ENCODE measurements at regions not wholly inside any gene's neighbourhood (a gene's known extent, or its start where the extent isn't known, plus 50 kb on each side); places are given as distances from the start of the nearest gene placed in this dataset.

DNA sequence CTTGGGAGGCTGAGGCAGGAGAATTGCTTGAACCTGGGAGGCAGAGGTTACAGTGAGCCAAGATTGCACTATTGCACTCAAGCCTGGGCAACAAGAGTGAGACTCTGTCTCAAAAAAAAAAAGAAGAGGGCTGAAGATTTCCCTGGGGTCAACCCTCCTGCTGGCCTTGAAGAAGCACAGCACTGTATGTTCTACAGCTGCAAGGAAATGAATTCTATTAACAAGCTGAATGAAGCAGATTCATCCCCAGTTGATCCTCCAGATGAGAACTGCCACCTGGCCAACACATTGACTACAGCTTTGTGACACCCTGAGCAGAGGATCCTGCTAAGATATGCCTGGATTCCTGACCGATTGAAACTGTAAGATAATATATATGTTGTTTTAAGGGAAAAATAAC, 129.5 kb downstream of the ADSS2 start:
- DNase-seq (ENCODE audit: low spot score): no peak
- TF ChIP-seq, protein P1, sequence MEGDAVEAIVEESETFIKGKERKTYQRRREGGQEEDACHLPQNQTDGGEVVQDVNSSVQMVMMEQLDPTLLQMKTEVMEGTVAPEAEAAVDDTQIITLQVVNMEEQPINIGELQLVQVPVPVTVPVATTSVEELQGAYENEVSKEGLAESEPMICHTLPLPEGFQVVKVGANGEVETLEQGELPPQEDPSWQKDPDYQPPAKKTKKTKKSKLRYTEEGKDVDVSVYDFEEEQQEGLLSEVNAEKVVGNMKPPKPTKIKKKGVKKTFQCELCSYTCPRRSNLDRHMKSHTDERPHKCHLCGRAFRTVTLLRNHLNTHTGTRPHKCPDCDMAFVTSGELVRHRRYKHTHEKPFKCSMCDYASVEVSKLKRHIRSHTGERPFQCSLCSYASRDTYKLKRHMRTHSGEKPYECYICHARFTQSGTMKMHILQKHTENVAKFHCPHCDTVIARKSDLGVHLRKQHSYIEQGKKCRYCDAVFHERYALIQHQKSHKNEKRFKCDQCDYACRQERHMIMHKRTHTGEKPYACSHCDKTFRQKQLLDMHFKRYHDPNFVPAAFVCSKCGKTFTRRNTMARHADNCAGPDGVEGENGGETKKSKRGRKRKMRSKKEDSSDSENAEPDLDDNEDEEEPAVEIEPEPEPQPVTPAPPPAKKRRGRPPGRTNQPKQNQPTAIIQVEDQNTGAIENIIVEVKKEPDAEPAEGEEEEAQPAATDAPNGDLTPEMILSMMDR (IDR thresholded peaks at IDR 0.05; ENCODE audit: extremely low read depth, missing control alignments): no peak

- TF ChIP-seq, protein P1 (IDR thresholded peaks at IDR 0.05; ENCODE audit: extremely low read depth, missing control alignments): no peak
- DNase-seq (ENCODE audit: low spot score): no peak
Observed at GRCh38 chr1:244322791-244323521, 128.8 kb downstream of the ADSS2 start.

- TF ChIP-seq, protein P1 (IDR thresholded peaks at IDR 0.05; ENCODE audit: extremely low read depth, missing control alignments): no peak
Observed at GRCh38 chr1:244324176-244324883, 127.4 kb downstream of the ADSS2 start.

GRCh38 chr1:244325056-244325758, 126.5 kb downstream of the ADSS2 start:
- DNase-seq (ENCODE audit: low spot score): no peak
- TF ChIP-seq, protein P1 (IDR thresholded peaks at IDR 0.05; ENCODE audit: extremely low read depth, missing control alignments): no peak

More at GRCh38 chr1:244324176-244324883, 127.4 kb downstream of the ADSS2 start:
- DNase-seq (ENCODE audit: low spot score): no peak

- TF ChIP-seq, protein P1 (IDR thresholded peaks at IDR 0.05; ENCODE audit: extremely low read depth, missing control alignments): no peak
- DNase-seq (ENCODE audit: low spot score): no peak
Observed at GRCh38 chr1:244326757-244327156, 125.0 kb downstream of the ADSS2 start.

- TF ChIP-seq, protein P1 (IDR thresholded peaks at IDR 0.05; ENCODE audit: extremely low read depth, missing control alignments): no peak
- no peak for DNase-seq (ENCODE audit: low spot score)
Observed at GRCh38 chr1:244327533-244327932, 124.2 kb downstream of the ADSS2 start.

DNA sequence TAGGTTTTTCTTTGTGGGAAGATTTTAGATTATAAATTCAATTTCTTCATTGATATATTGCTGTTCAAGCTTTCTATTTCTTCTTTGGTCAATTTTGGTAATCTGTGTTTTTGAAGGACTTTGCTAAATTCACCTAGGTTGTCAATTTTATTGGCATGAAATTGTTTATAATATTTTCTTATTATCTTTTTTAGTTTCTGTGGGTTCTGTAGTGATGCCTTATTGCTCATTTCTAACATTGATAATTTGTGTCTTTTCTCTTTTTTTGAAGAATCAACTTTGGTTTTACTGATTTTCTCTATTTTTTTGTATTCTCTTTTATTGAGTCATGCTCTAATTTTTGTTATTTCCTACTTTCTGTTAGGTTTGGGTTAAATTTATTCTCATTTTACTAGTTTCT, 123.2 kb downstream of the ADSS2 start:
- no peak for DNase-seq (ENCODE audit: low spot score)
- TF ChIP-seq, protein P1 (IDR thresholded peaks at IDR 0.05; ENCODE audit: extremely low read depth, missing control alignments): no peak
